ENCODE measurements at regions not wholly inside any gene's neighbourhood (a gene's known extent, or its start where the extent isn't known, plus 50 kb on each side); places are given as distances from the start of the nearest gene placed in this dataset.

- Histone ChIP-seq H3K36me3 (ENCODE audit: control insufficient read depth, insufficient read depth, low read length) (no peaks in the 10 kb centered on the region), H3K27me3 (ENCODE audit: control insufficient read depth, insufficient read depth, low read length) (no peaks in the 10 kb centered on the region), H3K4me1 (ENCODE audit: control insufficient read depth, insufficient read depth, low read length) (peaks cover 11% of the 10 kb centered on the region), H3K4me3 (ENCODE audit: low read depth, low read length) (no peak overlapping the region), H3K27ac (ENCODE audit: low read depth, low read length) (peak overlapping the region; percentile 38), H3K9me3 (ENCODE audit: control insufficient read depth, insufficient read depth, low read length) (no peaks in the 10 kb centered on the region)
- DNase-seq (ENCODE audit: low read depth in 4 of 6, low spot score in 6 of 6), result peak in 2 of 6 donors; percentile 63 to 79
- 31% methylated on average over 3 of the region's 5 CpGs for WGBS (ENCODE audit: insufficient coverage)
These were observed 155.8 kb upstream of the ZNF608 start for GRCh38 chr5:124902097-124902821.

- Histone ChIP-seq H3K4me3 (ENCODE audit: low read depth, low read length) (no peak overlapping the region), H3K27me3 (ENCODE audit: control insufficient read depth, insufficient read depth, low read length) (no peaks in the 10 kb centered on the region), H3K27ac (ENCODE audit: low read depth, low read length) (peak overlapping the region; percentile 65), H3K9me3 (ENCODE audit: control insufficient read depth, insufficient read depth, low read length) (no peaks in the 10 kb centered on the region), H3K36me3 (ENCODE audit: control insufficient read depth, insufficient read depth, low read length) (no peaks in the 10 kb centered on the region), H3K4me1 (ENCODE audit: control insufficient read depth, insufficient read depth, low read length) (peaks cover 21% of the 10 kb centered on the region)
- peak in 1 of 6 donors; percentile 44 for DNase-seq (ENCODE audit: low read depth in 4 of 6, low spot score in 6 of 6)
- WGBS (ENCODE audit: insufficient coverage), result 17% methylated on average over 1 of the region's 2 CpGs
These were observed 159.1 kb upstream of the ZNF608 start for GRCh38 chr5:124905256-124906130.

DNA sequence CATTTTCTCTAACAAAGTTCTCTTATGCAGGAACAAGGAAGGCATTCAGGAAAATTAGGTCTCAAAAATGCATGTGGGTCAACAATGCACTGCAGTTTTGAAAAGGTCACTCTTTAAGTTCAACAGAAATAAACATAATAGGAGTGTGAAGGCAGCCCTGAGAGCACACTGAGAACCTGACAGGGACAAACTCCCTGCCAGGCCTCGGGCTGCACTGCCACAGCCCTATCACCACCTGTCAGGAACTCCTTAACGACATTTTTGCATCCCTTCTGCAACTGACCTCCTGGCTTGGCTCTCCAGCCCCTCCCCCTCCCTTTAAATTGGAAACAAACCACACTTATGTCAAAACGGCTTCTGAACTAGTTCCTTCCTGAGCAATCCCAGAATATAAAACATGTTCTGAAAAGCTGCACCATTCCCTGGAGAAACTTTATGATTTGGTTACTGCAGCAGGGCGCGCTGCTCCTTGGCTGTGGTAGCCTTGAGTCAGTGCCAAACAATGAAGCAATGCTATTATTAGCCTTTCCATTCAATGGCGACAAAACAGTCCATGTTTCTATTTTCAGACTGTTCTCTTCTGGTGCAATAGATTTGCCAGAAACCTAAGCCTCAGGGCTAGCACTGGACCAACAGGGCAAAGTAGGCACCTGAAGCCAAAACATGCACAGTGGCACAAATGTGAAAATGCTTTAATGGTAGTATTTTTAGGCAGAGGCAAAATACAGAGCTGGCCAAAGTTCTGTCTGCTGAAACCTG, 160.1 kb upstream of the ZNF608 start:
- Histone ChIP-seq H3K27ac (ENCODE audit: low read depth, low read length) (peak overlapping the region; percentile 65), H3K4me3 (ENCODE audit: low read depth, low read length) (no peak overlapping the region), H3K36me3 (ENCODE audit: control insufficient read depth, insufficient read depth, low read length) (no peaks in the 10 kb centered on the region), H3K4me1 (ENCODE audit: control insufficient read depth, insufficient read depth, low read length) (peaks cover 21% of the 10 kb centered on the region), H3K9me3 (ENCODE audit: control insufficient read depth, insufficient read depth, low read length) (no peaks in the 10 kb centered on the region), H3K27me3 (ENCODE audit: control insufficient read depth, insufficient read depth, low read length) (no peaks in the 10 kb centered on the region)
- peak in 4 of 6 donors; percentile 55 to 89 (median 74) for DNase-seq (ENCODE audit: low read depth in 4 of 6, low spot score in 6 of 6)
- 11% methylated on average over 6 of the region's 6 CpGs for WGBS (ENCODE audit: insufficient coverage)

GRCh38 chr5:124907098-124907644, 160.7 kb upstream of the ZNF608 start:
- H3K27ac ChIP-seq (ENCODE audit: low read depth, low read length), result peak overlapping the region; percentile 65
- 77% methylated on average over 8 of the region's 12 CpGs for WGBS (ENCODE audit: insufficient coverage)
- H3K9me3 ChIP-seq (ENCODE audit: control insufficient read depth, insufficient read depth, low read length), result no peaks in the 10 kb centered on the region
- H3K4me3 ChIP-seq (ENCODE audit: low read depth, low read length), result no peak overlapping the region
- peaks cover 21% of the 10 kb centered on the region for H3K4me1 ChIP-seq (ENCODE audit: control insufficient read depth, insufficient read depth, low read length)
- no peaks in the 10 kb centered on the region for H3K36me3 ChIP-seq (ENCODE audit: control insufficient read depth, insufficient read depth, low read length)
- DNase-seq (ENCODE audit: low read depth in 4 of 6, low spot score in 6 of 6), result no peak
- no peaks in the 10 kb centered on the region for H3K27me3 ChIP-seq (ENCODE audit: control insufficient read depth, insufficient read depth, low read length)

GRCh38 chr5:124908581-124909451, 162.4 kb upstream of the ZNF608 start:
- Histone ChIP-seq H3K4me3 (ENCODE audit: low read depth, low read length) (no peak overlapping the region), H3K27ac (ENCODE audit: low read depth, low read length) (no peak overlapping the region), H3K9me3 (ENCODE audit: control insufficient read depth, insufficient read depth, low read length) (no peaks in the 10 kb centered on the region), H3K4me1 (ENCODE audit: control insufficient read depth, insufficient read depth, low read length) (peaks cover 21% of the 10 kb centered on the region), H3K27me3 (ENCODE audit: control insufficient read depth, insufficient read depth, low read length) (no peaks in the 10 kb centered on the region), H3K36me3 (ENCODE audit: control insufficient read depth, insufficient read depth, low read length) (no peaks in the 10 kb centered on the region)
- WGBS (ENCODE audit: insufficient coverage), result 0% methylated on average over 1 of the region's 7 CpGs
- peak in 2 of 6 donors; percentile 55 to 83 for DNase-seq (ENCODE audit: low read depth in 4 of 6, low spot score in 6 of 6)

GRCh38 chr5:124909734-124910133, 163.3 kb upstream of the ZNF608 start:
- WGBS (ENCODE audit: insufficient coverage), result 93% methylated on average over 4 of the region's 5 CpGs
- Histone ChIP-seq H3K4me1 (ENCODE audit: control insufficient read depth, insufficient read depth, low read length) (peaks cover 21% of the 10 kb centered on the region), H3K36me3 (ENCODE audit: control insufficient read depth, insufficient read depth, low read length) (no peaks in the 10 kb centered on the region), H3K4me3 (ENCODE audit: low read depth, low read length) (no peak overlapping the region), H3K27me3 (ENCODE audit: control insufficient read depth, insufficient read depth, low read length) (no peaks in the 10 kb centered on the region), H3K27ac (ENCODE audit: low read depth, low read length) (no peak overlapping the region), H3K9me3 (ENCODE audit: control insufficient read depth, insufficient read depth, low read length) (no peaks in the 10 kb centered on the region)
- DNase-seq (ENCODE audit: low read depth in 4 of 6, low spot score in 6 of 6), result no peak

GRCh38 chr5:124910354-124911016, 164.0 kb upstream of the ZNF608 start:
- Histone ChIP-seq H3K4me1 (ENCODE audit: control insufficient read depth, insufficient read depth, low read length) (peaks cover 21% of the 10 kb centered on the region), H3K27me3 (ENCODE audit: control insufficient read depth, insufficient read depth, low read length) (no peaks in the 10 kb centered on the region), H3K36me3 (ENCODE audit: control insufficient read depth, insufficient read depth, low read length) (no peaks in the 10 kb centered on the region), H3K27ac (ENCODE audit: low read depth, low read length) (no peak overlapping the region), H3K9me3 (ENCODE audit: control insufficient read depth, insufficient read depth, low read length) (no peaks in the 10 kb centered on the region), H3K4me3 (ENCODE audit: low read depth, low read length) (no peak overlapping the region)
- WGBS (ENCODE audit: insufficient coverage), result no CpG with 5 or more reads among the region's 3 CpGs
- DNase-seq (ENCODE audit: low read depth in 4 of 6, low spot score in 6 of 6), result no peak

GRCh38 chr5:124912638-124913328, 166.3 kb upstream of the ZNF608 start:
- WGBS (ENCODE audit: insufficient coverage), result 92% methylated on average over 14 of the region's 20 CpGs

More at GRCh38 chr5:124912638-124913328, 166.3 kb upstream of the ZNF608 start:
- Histone ChIP-seq H3K36me3 (ENCODE audit: control insufficient read depth, insufficient read depth, low read length) (no peaks in the 10 kb centered on the region), H3K4me1 (ENCODE audit: control insufficient read depth, insufficient read depth, low read length) (peaks cover 6% of the 10 kb centered on the region), H3K4me3 (ENCODE audit: low read depth, low read length) (no peak overlapping the region), H3K9me3 (ENCODE audit: control insufficient read depth, insufficient read depth, low read length) (no peaks in the 10 kb centered on the region), H3K27ac (ENCODE audit: low read depth, low read length) (no peak overlapping the region), H3K27me3 (ENCODE audit: control insufficient read depth, insufficient read depth, low read length) (no peaks in the 10 kb centered on the region)
- no peak for DNase-seq (ENCODE audit: low read depth in 4 of 6, low spot score in 6 of 6)
